Liver (tissue), 8 donors: ENCODE measurements at regions not wholly inside any gene's neighbourhood (a gene's known extent, or its start where the extent isn't known, plus 50 kb on each side); places are given as distances from the start of the nearest gene placed in this dataset.

ENCODE experiments used
- DNase-seq: peaks from one replicate; pipeline ENCODE4 v3.0.0-alpha.2; 2017; ENCODE audit warnings: low spot score
- H3K27ac ChIP-seq, 2 donors: one replicate each; pipeline ENCODE4 v1.7.0; 2013; ENCODE audit warnings: inconsistent platforms in 2 of 2, low read length in 2 of 2, control low read depth in 1 of 2, low read depth in 1 of 2, mild to moderate bottlenecking in 1 of 2
- H3K27me3 ChIP-seq, 4 donors: one replicate each; pipeline versions ENCODE4 v1.6.1 to v1.7.0; 2013; ENCODE audit warnings: low read length in 3 of 4, inconsistent platforms in 1 of 4, mild to moderate bottlenecking in 1 of 4, moderate library complexity in 1 of 4; ENCODE audit not compliant: control insufficient read depth in 4 of 4, insufficient read depth in 4 of 4
- H3K36me3 ChIP-seq, 4 donors: one replicate each; pipeline versions ENCODE4 v1.6.1 to v1.7.0; 2013; ENCODE audit warnings: low read length in 3 of 4, mild to moderate bottlenecking in 3 of 4, low read depth in 1 of 4, moderate library complexity in 1 of 4; ENCODE audit not compliant: control insufficient read depth in 4 of 4, insufficient read depth in 3 of 4
- H3K4me1 ChIP-seq, 4 donors: one replicate each; pipeline versions ENCODE4 v1.6.1 to v1.7.0; 2013; ENCODE audit warnings: low read length in 3 of 4, mild to moderate bottlenecking in 3 of 4, moderate library complexity in 1 of 4; ENCODE audit not compliant: control insufficient read depth in 4 of 4, insufficient read depth in 4 of 4
- H3K4me3 ChIP-seq, 3 donors: one replicate each; pipeline versions ENCODE4 v1.6.1 to v1.7.0; 2013; ENCODE audit warnings: low read length in 3 of 3, control low read depth in 1 of 3, low read depth in 1 of 3, mild to moderate bottlenecking in 1 of 3
- H3K9ac ChIP-seq, 2 donors: one replicate each; pipeline ENCODE4 v1.7.0; 2013; ENCODE audit warnings: low read length in 2 of 2, mild to moderate bottlenecking in 2 of 2, moderate library complexity in 2 of 2, control low read depth in 1 of 2, low read depth in 1 of 2
- H3K9me3 ChIP-seq, 4 donors: one replicate each; pipeline versions ENCODE4 v1.6.1 to v1.7.0; 2013; ENCODE audit warnings: low read length in 3 of 4; ENCODE audit not compliant: control insufficient read depth in 4 of 4
- EGR1 ChIP-seq, 2 donors: IDR thresholded peaks; 2 replicates each; pipeline ENCODE4 v1.6.1; 2016 to 2018; ENCODE audit warnings: antibody characterized with exemption in 2 of 2, low read depth in 2 of 2
- FOXA1 ChIP-seq: IDR thresholded peaks from 2 replicates; pipeline ENCODE4 v1.6.1; 2016; ENCODE audit warnings: antibody characterized with exemption
- FOXA2 ChIP-seq: IDR thresholded peaks from 2 replicates; pipeline ENCODE4 v1.6.1; 2016; ENCODE audit warnings: antibody characterized with exemption
- GABPA ChIP-seq, 2 donors: IDR thresholded peaks in 1 of 2; conservative IDR thresholded peaks in 1 of 2; 2 replicates each; pipeline ENCODE4 v1.6.1; 2016; ENCODE audit warnings: antibody characterized with exemption in 2 of 2, mild to moderate bottlenecking in 1 of 2, moderate library complexity in 1 of 2
- HNF4A ChIP-seq, 2 donors: conservative IDR thresholded peaks; 2 replicates each; pipeline ENCODE4 v1.6.1; 2016; ENCODE audit warnings: antibody characterized with exemption in 2 of 2, mild to moderate bottlenecking in 2 of 2
- HNF4G ChIP-seq: IDR thresholded peaks from 2 replicates; pipeline ENCODE4 v1.6.1; 2016; ENCODE audit warnings: antibody characterized with exemption
- NR2F2 ChIP-seq: IDR thresholded peaks from 2 replicates; pipeline ENCODE4 v1.6.1; 2016; ENCODE audit warnings: antibody characterized with exemption
- RAD21 ChIP-seq, 2 donors: IDR thresholded peaks; 2 replicates each; pipeline ENCODE4 v1.6.1; 2016; ENCODE audit warnings: antibody characterized with exemption in 2 of 2, mild to moderate bottlenecking in 2 of 2
- RXRA ChIP-seq, 2 donors: IDR thresholded peaks; 2 replicates each; pipeline ENCODE4 v1.6.1; 2017 to 2018; ENCODE audit warnings: antibody characterized with exemption in 2 of 2, mild to moderate bottlenecking in 1 of 2
- SP1 ChIP-seq: IDR thresholded peaks from 2 replicates; pipeline ENCODE4 v1.6.1; 2018; ENCODE audit warnings: antibody characterized with exemption, mild to moderate bottlenecking
- TAF1 ChIP-seq: conservative IDR thresholded peaks from 2 replicates; pipeline ENCODE4 v1.6.1; 2016; ENCODE audit warnings: antibody characterized with exemption, mild to moderate bottlenecking
- YY1 ChIP-seq: IDR thresholded peaks from 2 replicates; pipeline ENCODE4 v1.6.1; 2016; ENCODE audit warnings: antibody characterized with exemption, mild to moderate bottlenecking
- ZBTB33 ChIP-seq: IDR thresholded peaks from 2 replicates; pipeline ENCODE4 v1.6.1; 2016; ENCODE audit warnings: antibody characterized with exemption
- WGBS: extraction: QIAGEN DNeasy Blood & Tissue Kit; methylation state at CpG from one replicate; pipeline ENCODE4 v1.1.7; 2013; 5-methylcytosine and 5-hydroxymethylcytosine counted together
- TF ChIP-seq, protein P1 (sequence below): IDR thresholded peaks from 2 replicates; pipeline ENCODE4 v1.6.1; 2016; ENCODE audit warnings: antibody characterized with exemption, mild to moderate bottlenecking
- TF ChIP-seq, protein P2 (sequence below): IDR thresholded peaks from 2 replicates; pipeline ENCODE4 v1.6.1; 2016; ENCODE audit warnings: antibody characterized with exemption
- TF ChIP-seq, protein P3 (sequence below): IDR thresholded peaks from 2 replicates; pipeline ENCODE4 v1.6.1; 2016; ENCODE audit warnings: antibody characterized with exemption
- TF ChIP-seq, protein P4 (sequence below): fragments of 150-350 bp; IDR thresholded peaks from 2 replicates; pipeline ENCODE4 v1.5.1; 2017; ENCODE audit warnings: improper control_type of control experiment, low read depth, low read length; ENCODE audit not compliant: missing input control
- donor health status: healthy.
- donor health status: healthy.
- donor health status: healthy.
- donor health status: healthy.
- donor health status: healthy.

DNA sequence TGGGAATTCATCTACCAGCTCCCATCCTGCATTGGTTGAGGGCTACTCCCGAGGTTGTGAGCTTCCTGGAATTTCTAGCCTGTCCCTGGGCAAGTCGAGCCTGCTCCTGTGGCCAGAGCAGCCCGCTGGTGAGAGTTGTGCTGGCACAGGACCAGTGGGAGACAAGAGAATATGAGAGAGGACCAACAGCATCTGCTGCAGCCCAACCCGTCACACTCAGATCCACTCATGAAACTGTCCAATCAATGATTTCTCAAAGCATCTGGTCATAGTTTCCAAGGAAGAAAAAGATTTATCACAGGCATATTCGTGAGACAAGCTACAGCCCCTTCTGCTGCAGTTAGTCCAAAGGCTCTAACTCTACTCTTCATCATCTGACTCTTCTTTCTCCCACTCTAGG is 64.4 kb upstream of the RAI14 start:
- H3K27ac ChIP-seq = no peak overlapping the region
- H3K9ac ChIP-seq = no peak overlapping the region
- H3K4me3 ChIP-seq = no peak overlapping the region
- no peaks in the 10 kb centered on the region for H3K27me3 ChIP-seq
- no peaks in the 10 kb centered on the region for H3K9me3 ChIP-seq
- no peak for TF ChIP-seq SP1
- TF ChIP-seq, protein P1, sequence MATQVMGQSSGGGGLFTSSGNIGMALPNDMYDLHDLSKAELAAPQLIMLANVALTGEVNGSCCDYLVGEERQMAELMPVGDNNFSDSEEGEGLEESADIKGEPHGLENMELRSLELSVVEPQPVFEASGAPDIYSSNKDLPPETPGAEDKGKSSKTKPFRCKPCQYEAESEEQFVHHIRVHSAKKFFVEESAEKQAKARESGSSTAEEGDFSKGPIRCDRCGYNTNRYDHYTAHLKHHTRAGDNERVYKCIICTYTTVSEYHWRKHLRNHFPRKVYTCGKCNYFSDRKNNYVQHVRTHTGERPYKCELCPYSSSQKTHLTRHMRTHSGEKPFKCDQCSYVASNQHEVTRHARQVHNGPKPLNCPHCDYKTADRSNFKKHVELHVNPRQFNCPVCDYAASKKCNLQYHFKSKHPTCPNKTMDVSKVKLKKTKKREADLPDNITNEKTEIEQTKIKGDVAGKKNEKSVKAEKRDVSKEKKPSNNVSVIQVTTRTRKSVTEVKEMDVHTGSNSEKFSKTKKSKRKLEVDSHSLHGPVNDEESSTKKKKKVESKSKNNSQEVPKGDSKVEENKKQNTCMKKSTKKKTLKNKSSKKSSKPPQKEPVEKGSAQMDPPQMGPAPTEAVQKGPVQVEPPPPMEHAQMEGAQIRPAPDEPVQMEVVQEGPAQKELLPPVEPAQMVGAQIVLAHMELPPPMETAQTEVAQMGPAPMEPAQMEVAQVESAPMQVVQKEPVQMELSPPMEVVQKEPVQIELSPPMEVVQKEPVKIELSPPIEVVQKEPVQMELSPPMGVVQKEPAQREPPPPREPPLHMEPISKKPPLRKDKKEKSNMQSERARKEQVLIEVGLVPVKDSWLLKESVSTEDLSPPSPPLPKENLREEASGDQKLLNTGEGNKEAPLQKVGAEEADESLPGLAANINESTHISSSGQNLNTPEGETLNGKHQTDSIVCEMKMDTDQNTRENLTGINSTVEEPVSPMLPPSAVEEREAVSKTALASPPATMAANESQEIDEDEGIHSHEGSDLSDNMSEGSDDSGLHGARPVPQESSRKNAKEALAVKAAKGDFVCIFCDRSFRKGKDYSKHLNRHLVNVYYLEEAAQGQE = no peak
- no peak for TF ChIP-seq GABPA (IDR thresholded peaks at IDR 0.05 in 1 of 2, conservative IDR thresholded peaks at IDR 0.05 in 1 of 2)
- no peak for TF ChIP-seq FOXA2
- no peak for TF ChIP-seq FOXA1
- no peak for TF ChIP-seq HNF4A (conservative IDR thresholded peaks at IDR 0.05)
- no peak for TF ChIP-seq NR2F2
- TF ChIP-seq RAD21 (IDR thresholded peaks at IDR 0.05) = no peak
- no peak for TF ChIP-seq EGR1 (IDR thresholded peaks at IDR 0.05; ENCODE audit: low read depth in 2 of 2)
- no peak for TF ChIP-seq ZBTB33
- no peak for TF ChIP-seq RXRA (IDR thresholded peaks at IDR 0.05)
- TF ChIP-seq, protein P2, sequence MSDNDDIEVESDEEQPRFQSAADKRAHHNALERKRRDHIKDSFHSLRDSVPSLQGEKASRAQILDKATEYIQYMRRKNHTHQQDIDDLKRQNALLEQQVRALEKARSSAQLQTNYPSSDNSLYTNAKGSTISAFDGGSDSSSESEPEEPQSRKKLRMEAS = no peak
- TF ChIP-seq HNF4G = no peak
- TF ChIP-seq TAF1 = no peak
- no peak for TF ChIP-seq YY1
- TF ChIP-seq, protein P3, sequence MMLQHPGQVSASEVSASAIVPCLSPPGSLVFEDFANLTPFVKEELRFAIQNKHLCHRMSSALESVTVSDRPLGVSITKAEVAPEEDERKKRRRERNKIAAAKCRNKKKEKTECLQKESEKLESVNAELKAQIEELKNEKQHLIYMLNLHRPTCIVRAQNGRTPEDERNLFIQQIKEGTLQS = no peak
- TF ChIP-seq, protein P4, sequence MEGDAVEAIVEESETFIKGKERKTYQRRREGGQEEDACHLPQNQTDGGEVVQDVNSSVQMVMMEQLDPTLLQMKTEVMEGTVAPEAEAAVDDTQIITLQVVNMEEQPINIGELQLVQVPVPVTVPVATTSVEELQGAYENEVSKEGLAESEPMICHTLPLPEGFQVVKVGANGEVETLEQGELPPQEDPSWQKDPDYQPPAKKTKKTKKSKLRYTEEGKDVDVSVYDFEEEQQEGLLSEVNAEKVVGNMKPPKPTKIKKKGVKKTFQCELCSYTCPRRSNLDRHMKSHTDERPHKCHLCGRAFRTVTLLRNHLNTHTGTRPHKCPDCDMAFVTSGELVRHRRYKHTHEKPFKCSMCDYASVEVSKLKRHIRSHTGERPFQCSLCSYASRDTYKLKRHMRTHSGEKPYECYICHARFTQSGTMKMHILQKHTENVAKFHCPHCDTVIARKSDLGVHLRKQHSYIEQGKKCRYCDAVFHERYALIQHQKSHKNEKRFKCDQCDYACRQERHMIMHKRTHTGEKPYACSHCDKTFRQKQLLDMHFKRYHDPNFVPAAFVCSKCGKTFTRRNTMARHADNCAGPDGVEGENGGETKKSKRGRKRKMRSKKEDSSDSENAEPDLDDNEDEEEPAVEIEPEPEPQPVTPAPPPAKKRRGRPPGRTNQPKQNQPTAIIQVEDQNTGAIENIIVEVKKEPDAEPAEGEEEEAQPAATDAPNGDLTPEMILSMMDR = no peak
- WGBS = 72% methylated on average over 5 of the region's 5 CpGs
- no peaks in the 10 kb centered on the region for H3K4me1 ChIP-seq
- H3K36me3 ChIP-seq = no peaks in the 10 kb centered on the region
- DNase-seq = no peak
